Mucosa of descending colon (tissue), 3 donors: ENCODE measurements at regions not wholly inside any gene's neighbourhood (a gene's known extent, or its start where the extent isn't known, plus 50 kb on each side); places are given as distances from the start of the nearest gene placed in this dataset.

Experiments
- ATAC-seq: fragments of 200-7000 bp; cut with Tn5 transposase; one replicate; pipeline ENCODE4 v1.9.1; 2020; ENCODE audit warnings: mild to moderate bottlenecking, moderate library complexity
- DNase-seq, 3 donors: peaks; one replicate each; pipeline ENCODE4 v3.0.0-alpha.2; 2020
- H3K36me3 ChIP-seq: fragments of 200-600 bp; one replicate; pipeline ENCODE4 v1.8.0; 2021; ENCODE audit warnings: low read depth, mild to moderate bottlenecking
- H3K4me1 ChIP-seq: fragments of 200-600 bp; one replicate; pipeline ENCODE4 v1.8.0; 2021; ENCODE audit warnings: low read depth, mild to moderate bottlenecking
- H3K4me3 ChIP-seq: fragments of 200-600 bp; one replicate; pipeline ENCODE4 v1.8.0; 2021; ENCODE audit warnings: mild to moderate bottlenecking
- H3K9me3 ChIP-seq: fragments of 200-600 bp; one replicate; pipeline ENCODE4 v1.8.0; 2021; ENCODE audit warnings: mild to moderate bottlenecking
- intact Hi-C, 2 donors: fragments of 100-400 bp; cut with DNase I in 1 of 2; cut with micrococcal nuclease in 1 of 2; formaldehyde crosslinking; loops; one replicate each; pipeline versions ENCODE4 v1.11.0 to v1.11.1; 2022; cut with DNase I, micrococcal nuclease
- TF ChIP-seq, protein P1 (sequence below): fragments of 200-600 bp; IDR thresholded peaks from one replicate; pipeline ENCODE4 v1.8.0; 2022; ENCODE audit warnings: antibody characterized with exemption, mild to moderate bottlenecking
- donor health status: DM: no; HTN: no; CAD: no; lungs with moderate emphysema.
- donor health status: DM: no; HTN: no; CAD: no.
- donor health status: DM: no; HTN: yes; CAD: no.

DNA sequence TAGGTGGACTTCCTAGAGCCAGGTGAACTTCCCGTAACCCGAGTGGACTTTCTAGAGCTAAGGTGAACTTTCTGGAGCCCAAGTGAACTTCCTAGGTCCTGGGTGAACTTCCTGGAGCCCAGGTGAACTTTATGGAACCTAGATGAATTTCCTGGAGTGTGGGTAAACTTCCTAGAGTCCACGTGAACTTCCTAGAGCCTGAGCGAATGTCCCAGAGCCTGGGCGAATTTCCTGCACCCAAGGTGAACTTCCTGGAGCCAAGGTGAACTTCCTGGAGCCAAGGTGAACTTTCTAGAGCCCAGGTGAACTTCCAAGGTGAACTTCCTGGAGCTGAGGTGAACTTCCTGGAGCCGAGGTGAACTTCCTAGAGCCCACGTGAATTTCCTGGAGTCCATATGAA, 70.0 kb downstream of the RTP5 start:
- DNase-seq (no peak), ATAC-seq (no peak)
- H3K4me3 ChIP-seq = no peak overlapping the region
- intact Hi-C loops = no loop called here
- H3K36me3 ChIP-seq = no peaks in the 10 kb centered on the region
- TF ChIP-seq, protein P1, sequence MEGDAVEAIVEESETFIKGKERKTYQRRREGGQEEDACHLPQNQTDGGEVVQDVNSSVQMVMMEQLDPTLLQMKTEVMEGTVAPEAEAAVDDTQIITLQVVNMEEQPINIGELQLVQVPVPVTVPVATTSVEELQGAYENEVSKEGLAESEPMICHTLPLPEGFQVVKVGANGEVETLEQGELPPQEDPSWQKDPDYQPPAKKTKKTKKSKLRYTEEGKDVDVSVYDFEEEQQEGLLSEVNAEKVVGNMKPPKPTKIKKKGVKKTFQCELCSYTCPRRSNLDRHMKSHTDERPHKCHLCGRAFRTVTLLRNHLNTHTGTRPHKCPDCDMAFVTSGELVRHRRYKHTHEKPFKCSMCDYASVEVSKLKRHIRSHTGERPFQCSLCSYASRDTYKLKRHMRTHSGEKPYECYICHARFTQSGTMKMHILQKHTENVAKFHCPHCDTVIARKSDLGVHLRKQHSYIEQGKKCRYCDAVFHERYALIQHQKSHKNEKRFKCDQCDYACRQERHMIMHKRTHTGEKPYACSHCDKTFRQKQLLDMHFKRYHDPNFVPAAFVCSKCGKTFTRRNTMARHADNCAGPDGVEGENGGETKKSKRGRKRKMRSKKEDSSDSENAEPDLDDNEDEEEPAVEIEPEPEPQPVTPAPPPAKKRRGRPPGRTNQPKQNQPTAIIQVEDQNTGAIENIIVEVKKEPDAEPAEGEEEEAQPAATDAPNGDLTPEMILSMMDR = no peak
- H3K4me1 ChIP-seq = no peaks in the 10 kb centered on the region
- H3K9me3 ChIP-seq = no peaks in the 10 kb centered on the region

DNA sequence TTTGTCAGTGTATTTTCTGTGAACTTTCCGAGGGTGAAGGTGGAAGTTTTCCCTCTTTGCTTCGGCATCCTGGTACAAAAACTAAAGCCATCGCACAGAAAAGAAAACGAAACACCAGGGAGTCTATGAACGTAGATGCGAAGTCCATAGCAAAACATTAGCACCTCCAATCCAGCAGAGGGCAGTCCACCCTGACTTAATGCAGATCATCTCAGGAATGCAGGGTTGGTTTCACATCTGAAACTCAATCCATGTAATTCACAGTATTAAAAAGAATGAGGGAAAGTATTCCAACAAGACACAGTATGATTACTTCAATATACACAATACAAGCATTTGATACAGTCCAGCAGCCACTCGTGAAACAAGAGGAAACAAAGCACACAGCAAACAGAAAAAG, 70.8 kb downstream of the RTP5 start:
- DNase-seq (no peak), ATAC-seq (no peak)
- TF ChIP-seq, protein P1 = no peak
- Histone ChIP-seq H3K36me3 (no peaks in the 10 kb centered on the region), H3K4me1 (no peaks in the 10 kb centered on the region), H3K9me3 (no peaks in the 10 kb centered on the region), H3K4me3 (no peak overlapping the region)
- intact Hi-C loops = no loop called here

GRCh38 chr2:241941691-241942301, 72.3 kb downstream of the RTP5 start:
- no peaks in the 10 kb centered on the region for H3K36me3 ChIP-seq
- no peaks in the 10 kb centered on the region for H3K4me1 ChIP-seq
- H3K9me3 ChIP-seq = no peaks in the 10 kb centered on the region
- intact Hi-C loops = no loop called here
- H3K4me3 ChIP-seq = no peak overlapping the region
- TF ChIP-seq, protein P1 = no peak
- DNase-seq = peak in 2 of 3 donors; percentile 36 to 40
- ATAC-seq = peak; percentile 73

DNA sequence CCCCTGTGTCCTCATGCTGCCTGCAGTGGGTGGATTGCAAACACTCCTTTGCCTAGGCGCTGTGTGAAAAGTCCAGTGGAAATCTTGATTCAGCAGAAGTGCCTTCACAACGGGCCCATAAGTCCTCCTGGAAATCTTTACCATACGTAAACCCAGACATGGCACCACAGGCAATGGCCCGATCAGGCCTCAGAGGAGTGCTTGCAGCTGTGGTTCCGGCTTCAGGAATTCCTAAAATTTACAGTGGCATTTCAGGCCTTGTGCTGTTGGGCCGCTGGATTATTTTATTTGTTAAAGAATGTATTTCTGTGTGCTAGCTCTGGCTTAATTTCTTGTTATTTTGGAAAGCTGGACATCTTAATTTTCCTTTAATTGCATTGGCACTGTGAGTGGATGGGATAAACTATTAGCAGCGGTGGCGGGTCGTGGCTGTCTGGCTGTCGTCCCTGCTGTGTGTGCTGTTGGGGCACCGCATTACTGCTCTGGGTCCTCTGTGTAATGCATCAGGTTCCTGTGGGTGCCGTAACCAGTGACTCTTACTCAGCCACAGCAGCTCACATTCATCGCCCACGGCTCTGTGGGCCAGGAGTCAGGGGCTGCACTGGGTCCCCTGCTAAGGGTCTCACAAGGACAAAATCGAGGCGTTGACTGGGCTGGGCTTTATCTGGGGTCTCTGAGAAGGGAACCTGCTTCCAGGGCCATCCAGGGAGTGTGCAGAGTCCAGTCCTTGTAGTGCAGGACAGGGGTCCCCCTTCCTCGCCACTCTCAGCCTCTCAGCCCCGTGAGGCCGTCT, 73.1 kb downstream of the RTP5 start:
- Histone ChIP-seq H3K4me3 (no peak overlapping the region), H3K36me3 (no peaks in the 10 kb centered on the region), H3K9me3 (no peaks in the 10 kb centered on the region), H3K4me1 (no peaks in the 10 kb centered on the region)
- TF ChIP-seq, protein P1 = no peak
- intact Hi-C loops = no loop called here
- no peak for ATAC-seq
- DNase-seq = peak in 1 of 3 donors; percentile 22

GRCh38 chr2:241943209-241943850, 73.8 kb downstream of the RTP5 start:
- intact Hi-C loops = no loop called here
- TF ChIP-seq, protein P1 = no peak
- no peaks in the 10 kb centered on the region for H3K36me3 ChIP-seq
- ATAC-seq (no peak), DNase-seq (peak in 1 of 3 donors; percentile 30)
- no peaks in the 10 kb centered on the region for H3K9me3 ChIP-seq
- H3K4me3 ChIP-seq = no peak overlapping the region
- H3K4me1 ChIP-seq = no peaks in the 10 kb centered on the region
